ENCODE measurements at regions not wholly inside any gene's neighbourhood (a gene's known extent, or its start where the extent isn't known, plus 50 kb on each side); places are given as distances from the start of the nearest gene placed in this dataset.

- DNase-seq: peak; percentile 42 to 83
Observed at GRCh38 chr4:14184265-14184664, 556.7 kb upstream of the BOD1L1 start.

GRCh38 chr4:14184767-14185166 lies 557.2 kb upstream of the BOD1L1 start:
- DNase-seq: no peak

GRCh38 chr4:14188214-14188613 lies 560.7 kb upstream of the BOD1L1 start:
- DNase-seq: no peak

- no peak for DNase-seq
Observed at GRCh38 chr4:14193601-14194000, 566.1 kb upstream of the BOD1L1 start.

- no peak for DNase-seq
Observed at GRCh38 chr4:14196131-14196530, 568.6 kb upstream of the BOD1L1 start.

- DNase-seq: no peak
Observed at GRCh38 chr4:14215116-14215770, 587.7 kb upstream of the BOD1L1 start.

- DNase-seq: no peak
Observed at GRCh38 chr4:14217401-14217800, 589.9 kb upstream of the BOD1L1 start.

GRCh38 chr4:14218641-14219040 lies 591.1 kb upstream of the BOD1L1 start:
- DNase-seq: no peak

- no peak for DNase-seq
Observed at GRCh38 chr4:14221176-14221575, 593.7 kb upstream of the BOD1L1 start.

GRCh38 chr4:14222377-14223029 lies 595.0 kb upstream of the BOD1L1 start:
- DNase-seq: no peak

GRCh38 chr4:14223461-14223860 lies 595.9 kb upstream of the BOD1L1 start:
- no peak for DNase-seq

- DNase-seq: no peak
Observed at GRCh38 chr4:14225688-14226207, 598.2 kb upstream of the BOD1L1 start.

GRCh38 chr4:14233126-14233525 lies 605.6 kb upstream of the BOD1L1 start:
- DNase-seq: no peak

GRCh38 chr4:14234307-14234706 lies 606.8 kb upstream of the BOD1L1 start:
- DNase-seq: no peak

- no peak for DNase-seq
Observed at GRCh38 chr4:14236359-14236758, 608.8 kb upstream of the BOD1L1 start.

GRCh38 chr4:14237911-14238310 lies 610.4 kb upstream of the BOD1L1 start:
- DNase-seq: no peak

GRCh38 chr4:14241574-14241973 lies 614.0 kb upstream of the BOD1L1 start:
- no peak for DNase-seq

GRCh38 chr4:14247767-14248166 lies 620.2 kb upstream of the BOD1L1 start:
- DNase-seq: no peak

- no peak for DNase-seq
Observed at GRCh38 chr4:14249226-14249625, 621.7 kb upstream of the BOD1L1 start.

GRCh38 chr4:14254252-14254651 lies 626.7 kb upstream of the BOD1L1 start:
- DNase-seq: peak in 1 of 2 experiments; percentile 6

GRCh38 chr4:14254926-14255325 lies 627.4 kb upstream of the BOD1L1 start:
- DNase-seq: no peak

GRCh38 chr4:14257903-14258302 lies 630.4 kb upstream of the BOD1L1 start:
- no peak for DNase-seq

- DNase-seq: no peak
Observed at GRCh38 chr4:14259936-14260335, 632.4 kb upstream of the BOD1L1 start.

- DNase-seq: no peak
Observed at GRCh38 chr4:14260591-14260990, 633.1 kb upstream of the BOD1L1 start.

GRCh38 chr4:14262221-14262620 lies 634.7 kb upstream of the BOD1L1 start:
- DNase-seq: peak; percentile 10 to 54
